ENCODE measurements at regions not wholly inside any gene's neighbourhood (a gene's known extent, or its start where the extent isn't known, plus 50 kb on each side); places are given as distances from the start of the nearest gene placed in this dataset.

- TF ChIP-seq CTCF (IDR thresholded peaks at IDR 0.05; ENCODE audit: insufficient read depth, low read length, poor library complexity, severe bottlenecking), result no peak
- no peak for TF ChIP-seq EZH2phosphoT487 (conservative IDR thresholded peaks at IDR 0.05; ENCODE audit: low read length)
Observed at GRCh38 chr5:24823625-24824024, 178.8 kb upstream of the CDH10 start.

Data from SU-DHL-6 (cell line).